GM12878 (cell line): ENCODE measurements at regions not wholly inside any gene's neighbourhood (a gene's known extent, or its start where the extent isn't known, plus 50 kb on each side); places are given as distances from the start of the nearest gene placed in this dataset.

Experiments
- ASH2L ChIP-seq: fragments of 300-600, 200-600 bp; sonication (generic); IDR thresholded peaks from 2 replicates; pipeline ENCODE4 v1.6.1; 2017; ENCODE audit warnings: low read depth, mild to moderate bottlenecking, borderline replicate concordance
- ATF7 ChIP-seq: fragments of 450-650 bp; IDR thresholded peaks from 2 replicates; pipeline ENCODE4 v1.6.1; 2016; ENCODE audit warnings: low read depth, mild to moderate bottlenecking
- CBX5 ChIP-seq: sonication (generic); IDR thresholded peaks from 2 replicates; pipeline ENCODE4 v1.6.1; 2016; ENCODE audit warnings: low read depth, moderate library complexity, mild to moderate bottlenecking, inconsistent platforms
- EZH2 ChIP-seq: IDR thresholded peaks from 2 replicates; pipeline ENCODE4 v1.6.1; 2012; ENCODE audit warnings: low read depth, mild to moderate bottlenecking, control low read depth, inconsistent platforms, low read length, borderline replicate concordance; ENCODE audit not compliant: control insufficient read depth
- FOS ChIP-seq: IDR thresholded peaks from 3 replicates; pipeline ENCODE4 v1.6.1; 2011; ENCODE audit warnings: borderline replicate concordance; ENCODE audit not compliant: insufficient read length; ENCODE audit errors: extremely low read depth
- NFYB ChIP-seq: IDR thresholded peaks from 2 replicates; pipeline ENCODE4 v1.6.1; 2011; ENCODE audit warnings: low read depth, mild to moderate bottlenecking, low read length, improper control_type of control experiment, moderate library complexity; ENCODE audit not compliant: insufficient read depth
- POLR2A ChIP-seq: IDR thresholded peaks from 2 replicates; pipeline ENCODE4 v1.6.1; 2011; ENCODE audit warnings: low read depth, mild to moderate bottlenecking, low read length
- RFX5 ChIP-seq: IDR thresholded peaks from 2 replicates; pipeline ENCODE4 v1.6.1; 2011; ENCODE audit warnings: low read depth, low read length, improper control_type of control experiment
- TARDBP ChIP-seq: IDR thresholded peaks from 2 replicates; pipeline ENCODE4 v1.6.1; 2016; ENCODE audit warnings: borderline replicate concordance
- ZNF24 ChIP-seq: fragments of 450-650 bp; IDR thresholded peaks from 2 replicates; pipeline ENCODE4 v1.6.1; 2017; ENCODE audit warnings: antibody characterized with exemption, mild to moderate bottlenecking
- TF ChIP-seq, protein P1 (sequence below), 3 experiments: IDR thresholded peaks in 2 of 3; conservative IDR thresholded peaks in 1 of 3; 2 replicates each; pipeline ENCODE4 v1.5.1; 2011; ENCODE audit warnings: low read depth in 3 of 3, low read length in 3 of 3, mild to moderate bottlenecking in 3 of 3, control low read depth in 2 of 3, moderate library complexity in 2 of 3, inconsistent platforms in 1 of 3, mixed read lengths in 1 of 3; ENCODE audit not compliant: control insufficient read depth in 2 of 3, insufficient read depth in 1 of 3; ENCODE audit errors: extremely low read depth in 1 of 3
- TF ChIP-seq, protein P2 (sequence below): IDR thresholded peaks from 2 replicates; pipeline ENCODE4 v1.6.1; 2012; ENCODE audit warnings: low read length, inconsistent platforms
- TF ChIP-seq, protein P3 (sequence below): IDR thresholded peaks from 2 replicates; pipeline ENCODE4 v1.6.1; 2012; ENCODE audit warnings: mild to moderate bottlenecking, low read depth, low read length

DNA sequence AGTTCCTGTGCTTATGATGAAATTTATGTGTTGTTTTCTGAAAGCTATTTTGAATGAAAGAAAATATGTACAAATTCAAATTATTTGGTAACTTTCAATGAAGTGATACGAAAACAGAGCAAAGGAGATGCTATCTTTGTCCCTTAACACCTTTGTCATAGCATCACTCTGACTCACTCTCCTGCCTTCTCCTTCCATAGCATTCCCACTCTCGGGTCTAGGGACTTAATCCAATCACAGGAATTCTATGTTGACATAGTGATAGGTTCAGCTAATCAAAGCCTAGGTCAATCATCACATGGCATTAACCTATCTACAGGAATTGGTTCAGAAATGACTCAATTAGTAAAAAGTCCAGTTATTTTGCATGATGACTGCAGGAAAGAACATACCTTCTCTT, 464.7 kb upstream of the RORB start:
- TF ChIP-seq ASH2L (no peak), TARDBP (no peak), EZH2 (no peak), CBX5 (no peak), POLR2A (no peak), RFX5 (no peak), ZNF24 (no peak), ATF7 (no peak), FOS (no peak), NFYB (no peak)
- TF ChIP-seq, protein P1, sequence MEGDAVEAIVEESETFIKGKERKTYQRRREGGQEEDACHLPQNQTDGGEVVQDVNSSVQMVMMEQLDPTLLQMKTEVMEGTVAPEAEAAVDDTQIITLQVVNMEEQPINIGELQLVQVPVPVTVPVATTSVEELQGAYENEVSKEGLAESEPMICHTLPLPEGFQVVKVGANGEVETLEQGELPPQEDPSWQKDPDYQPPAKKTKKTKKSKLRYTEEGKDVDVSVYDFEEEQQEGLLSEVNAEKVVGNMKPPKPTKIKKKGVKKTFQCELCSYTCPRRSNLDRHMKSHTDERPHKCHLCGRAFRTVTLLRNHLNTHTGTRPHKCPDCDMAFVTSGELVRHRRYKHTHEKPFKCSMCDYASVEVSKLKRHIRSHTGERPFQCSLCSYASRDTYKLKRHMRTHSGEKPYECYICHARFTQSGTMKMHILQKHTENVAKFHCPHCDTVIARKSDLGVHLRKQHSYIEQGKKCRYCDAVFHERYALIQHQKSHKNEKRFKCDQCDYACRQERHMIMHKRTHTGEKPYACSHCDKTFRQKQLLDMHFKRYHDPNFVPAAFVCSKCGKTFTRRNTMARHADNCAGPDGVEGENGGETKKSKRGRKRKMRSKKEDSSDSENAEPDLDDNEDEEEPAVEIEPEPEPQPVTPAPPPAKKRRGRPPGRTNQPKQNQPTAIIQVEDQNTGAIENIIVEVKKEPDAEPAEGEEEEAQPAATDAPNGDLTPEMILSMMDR (IDR thresholded peaks at IDR 0.05 in 2 of 3, conservative IDR thresholded peaks at IDR 0.05 in 1 of 3; ENCODE audit: control insufficient read depth in 2 of 3, extremely low read depth in 1 of 3, insufficient read depth in 1 of 3, low read depth in 3 of 3, low read length in 3 of 3), result no peak
- TF ChIP-seq, protein P2, sequence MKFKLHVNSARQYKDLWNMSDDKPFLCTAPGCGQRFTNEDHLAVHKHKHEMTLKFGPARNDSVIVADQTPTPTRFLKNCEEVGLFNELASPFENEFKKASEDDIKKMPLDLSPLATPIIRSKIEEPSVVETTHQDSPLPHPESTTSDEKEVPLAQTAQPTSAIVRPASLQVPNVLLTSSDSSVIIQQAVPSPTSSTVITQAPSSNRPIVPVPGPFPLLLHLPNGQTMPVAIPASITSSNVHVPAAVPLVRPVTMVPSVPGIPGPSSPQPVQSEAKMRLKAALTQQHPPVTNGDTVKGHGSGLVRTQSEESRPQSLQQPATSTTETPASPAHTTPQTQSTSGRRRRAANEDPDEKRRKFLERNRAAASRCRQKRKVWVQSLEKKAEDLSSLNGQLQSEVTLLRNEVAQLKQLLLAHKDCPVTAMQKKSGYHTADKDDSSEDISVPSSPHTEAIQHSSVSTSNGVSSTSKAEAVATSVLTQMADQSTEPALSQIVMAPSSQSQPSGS, result no peak
- TF ChIP-seq, protein P3, sequence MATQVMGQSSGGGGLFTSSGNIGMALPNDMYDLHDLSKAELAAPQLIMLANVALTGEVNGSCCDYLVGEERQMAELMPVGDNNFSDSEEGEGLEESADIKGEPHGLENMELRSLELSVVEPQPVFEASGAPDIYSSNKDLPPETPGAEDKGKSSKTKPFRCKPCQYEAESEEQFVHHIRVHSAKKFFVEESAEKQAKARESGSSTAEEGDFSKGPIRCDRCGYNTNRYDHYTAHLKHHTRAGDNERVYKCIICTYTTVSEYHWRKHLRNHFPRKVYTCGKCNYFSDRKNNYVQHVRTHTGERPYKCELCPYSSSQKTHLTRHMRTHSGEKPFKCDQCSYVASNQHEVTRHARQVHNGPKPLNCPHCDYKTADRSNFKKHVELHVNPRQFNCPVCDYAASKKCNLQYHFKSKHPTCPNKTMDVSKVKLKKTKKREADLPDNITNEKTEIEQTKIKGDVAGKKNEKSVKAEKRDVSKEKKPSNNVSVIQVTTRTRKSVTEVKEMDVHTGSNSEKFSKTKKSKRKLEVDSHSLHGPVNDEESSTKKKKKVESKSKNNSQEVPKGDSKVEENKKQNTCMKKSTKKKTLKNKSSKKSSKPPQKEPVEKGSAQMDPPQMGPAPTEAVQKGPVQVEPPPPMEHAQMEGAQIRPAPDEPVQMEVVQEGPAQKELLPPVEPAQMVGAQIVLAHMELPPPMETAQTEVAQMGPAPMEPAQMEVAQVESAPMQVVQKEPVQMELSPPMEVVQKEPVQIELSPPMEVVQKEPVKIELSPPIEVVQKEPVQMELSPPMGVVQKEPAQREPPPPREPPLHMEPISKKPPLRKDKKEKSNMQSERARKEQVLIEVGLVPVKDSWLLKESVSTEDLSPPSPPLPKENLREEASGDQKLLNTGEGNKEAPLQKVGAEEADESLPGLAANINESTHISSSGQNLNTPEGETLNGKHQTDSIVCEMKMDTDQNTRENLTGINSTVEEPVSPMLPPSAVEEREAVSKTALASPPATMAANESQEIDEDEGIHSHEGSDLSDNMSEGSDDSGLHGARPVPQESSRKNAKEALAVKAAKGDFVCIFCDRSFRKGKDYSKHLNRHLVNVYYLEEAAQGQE, result no peak
